A549 (cell line): ENCODE measurements at regions not wholly inside any gene's neighbourhood (a gene's known extent, or its start where the extent isn't known, plus 50 kb on each side); places are given as distances from the start of the nearest gene placed in this dataset.

Experiments used
- CTCF ChIP-seq: fragments of >200 bp; sonication (Bioruptor Twin); formaldehyde crosslinking; IDR thresholded peaks from 3 replicates; pipeline ENCODE4 v1.5.1; 2016
- EP300 ChIP-seq, 2 experiments: fragments of >200 bp; sonication (Bioruptor Twin); formaldehyde crosslinking; IDR thresholded peaks; 2 replicates in 1 of 2; 3 replicates in 1 of 2; pipeline ENCODE4 v1.6.1; 2016 to 2017
- FOSL2 ChIP-seq, 2 experiments: fragments of 450-650 bp in 1 of 2; fragments of >200 bp in 1 of 2; sonication (Bioruptor Twin) in 1 of 2; formaldehyde crosslinking; IDR thresholded peaks; 2 replicates each; pipeline versions ENCODE4 v1.5.0 to v1.6.1; 2016 to 2020; ENCODE audit warnings: mild to moderate bottlenecking in 1 of 2, moderate library complexity in 1 of 2
- HOXA7 ChIP-seq: fragments of 250-450 bp; sonication (Bioruptor Pico); IDR thresholded peaks from 2 replicates; pipeline ENCODE4 v1.5.0; 2020; ENCODE audit warnings: mild to moderate bottlenecking, moderate library complexity
- MAX ChIP-seq: IDR thresholded peaks from 2 replicates; pipeline ENCODE4 v1.6.1; 2012
- POLR2A ChIP-seq: IDR thresholded peaks from 2 replicates; pipeline ENCODE4 v1.6.1; 2012; ENCODE audit warnings: mild to moderate bottlenecking, low read length
- POLR2AphosphoS2 ChIP-seq: conservative IDR thresholded peaks from 2 replicates; pipeline ENCODE4 v1.6.1; 2012; ENCODE audit warnings: low read length, improper control_type of control experiment, inconsistent platforms
- USF2 ChIP-seq: fragments of 450-650 bp; IDR thresholded peaks from 2 replicates; pipeline ENCODE4 v1.6.1; 2014; ENCODE audit warnings: antibody characterized with exemption

GRCh38 chr4:115668396-115668795, 555.0 kb upstream of the NDST4 start:
- TF ChIP-seq POLR2A (no peak), EP300 (IDR thresholded peaks at IDR 0.05) (no peak), MAX (no peak), CTCF (no peak), POLR2AphosphoS2 (no peak), USF2 (no peak), HOXA7 (no peak), FOSL2 (IDR thresholded peaks at IDR 0.05) (no peak), FOSL2 (CRISPR knock-in tag; IDR thresholded peaks at IDR 0.05) (no peak)
